ENCODE measurements at regions not wholly inside any gene's neighbourhood (a gene's known extent, or its start where the extent isn't known, plus 50 kb on each side); places are given as distances from the start of the nearest gene placed in this dataset.

DNA sequence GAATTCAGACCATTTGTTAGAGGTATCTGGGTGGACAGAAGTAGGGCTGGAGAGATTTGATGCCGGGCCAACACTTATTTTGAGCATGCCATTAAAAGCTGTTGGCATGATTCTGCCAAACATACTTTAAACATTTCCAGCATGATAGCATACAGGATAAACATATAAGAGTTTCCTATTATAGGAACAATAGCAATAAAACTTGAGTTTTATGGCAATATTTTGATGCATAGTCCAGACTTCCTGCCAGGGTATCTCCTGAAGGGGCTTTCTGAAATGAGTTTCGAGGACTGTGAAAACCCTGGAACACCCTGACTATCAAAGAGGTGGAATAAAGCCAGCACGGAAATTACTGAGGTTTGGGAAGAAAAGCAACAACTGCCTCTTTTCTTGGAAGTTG lies 1398.0 kb upstream of the NXPH2 start:
- Histone ChIP-seq H3K4me3 (ENCODE audit: low read length in 2 of 2) (no peak overlapping the region), H3K27me3 (ENCODE audit: control insufficient read depth in 2 of 2, insufficient read depth in 1 of 2, low read length in 1 of 2) (no peaks in the 10 kb centered on the region), H3K4me1 (ENCODE audit: control insufficient read depth in 2 of 2, insufficient read depth in 2 of 2, low read length in 2 of 2) (no peaks in the 10 kb centered on the region), H3K36me3 (ENCODE audit: control insufficient read depth in 2 of 2, insufficient read depth in 2 of 2, low read length in 1 of 2) (no peaks in the 10 kb centered on the region), H3K9me3 (ENCODE audit: control insufficient read depth in 2 of 2, insufficient read depth in 1 of 2, low read length in 1 of 2) (no peaks in the 10 kb centered on the region), H3K27ac (ENCODE audit: low read depth in 1 of 2, low read length in 1 of 2) (no peak overlapping the region)
- no peak for DNase-seq (ENCODE audit: low read depth in 6 of 9, low spot score in 9 of 9)
- WGBS: 64% methylated on average over 3 of the region's 3 CpGs

DNA sequence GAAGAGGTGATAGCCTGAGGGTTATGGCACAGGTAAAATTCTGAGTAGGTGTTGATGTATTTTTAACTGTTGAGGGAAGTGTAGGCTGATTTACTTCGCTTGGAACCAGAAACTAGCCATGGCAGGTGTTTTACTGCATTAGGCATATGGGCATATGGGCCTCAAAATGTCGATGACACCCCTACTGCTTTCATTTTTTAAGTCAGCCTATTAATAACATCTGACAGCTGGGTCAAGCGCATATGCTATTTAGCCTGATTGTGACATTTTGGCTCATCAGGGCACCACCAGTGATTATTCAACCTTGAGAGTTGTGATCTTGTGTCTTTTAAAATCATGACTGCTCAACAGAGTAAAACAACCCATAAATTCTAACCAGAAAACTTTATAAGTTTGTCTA lies 1396.9 kb upstream of the NXPH2 start:
- no peak overlapping the region for H3K4me3 ChIP-seq (ENCODE audit: low read length in 2 of 2)
- DNase-seq (ENCODE audit: low read depth in 6 of 9, low spot score in 9 of 9): no peak
- H3K9me3 ChIP-seq (ENCODE audit: control insufficient read depth in 2 of 2, insufficient read depth in 1 of 2, low read length in 1 of 2): no peaks in the 10 kb centered on the region
- no peaks in the 10 kb centered on the region for H3K27me3 ChIP-seq (ENCODE audit: control insufficient read depth in 2 of 2, insufficient read depth in 1 of 2, low read length in 1 of 2)
- H3K27ac ChIP-seq (ENCODE audit: low read depth in 1 of 2, low read length in 1 of 2): no peak overlapping the region
- no peaks in the 10 kb centered on the region for H3K36me3 ChIP-seq (ENCODE audit: control insufficient read depth in 2 of 2, insufficient read depth in 2 of 2, low read length in 1 of 2)
- no peaks in the 10 kb centered on the region for H3K4me1 ChIP-seq (ENCODE audit: control insufficient read depth in 2 of 2, insufficient read depth in 2 of 2, low read length in 2 of 2)
- 79% methylated on average over 3 of the region's 3 CpGs for WGBS

DNA sequence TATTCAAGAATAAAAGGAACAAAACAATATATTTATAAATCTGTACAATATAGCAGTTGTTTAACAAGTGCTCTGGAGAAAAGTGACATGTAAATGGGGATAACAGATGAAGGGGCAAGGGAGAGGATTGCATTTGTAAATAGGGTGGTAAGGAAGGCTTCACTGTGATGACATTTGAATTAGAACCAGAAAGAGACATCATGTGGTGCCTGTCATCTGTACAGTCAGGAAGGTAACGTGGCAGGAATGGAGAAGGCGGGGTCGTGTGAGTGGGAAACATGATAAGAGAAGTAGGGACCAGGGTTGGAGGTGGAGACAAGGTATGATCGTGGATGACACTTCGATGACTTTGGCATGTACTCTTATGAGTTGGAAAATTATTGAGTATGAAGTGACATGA lies 1393.6 kb upstream of the NXPH2 start:
- WGBS: 84% methylated on average over 5 of the region's 5 CpGs
- no peaks in the 10 kb centered on the region for H3K4me1 ChIP-seq (ENCODE audit: control insufficient read depth in 2 of 2, insufficient read depth in 2 of 2, low read length in 2 of 2)
- H3K4me3 ChIP-seq (ENCODE audit: low read length in 2 of 2): no peak overlapping the region
- H3K36me3 ChIP-seq (ENCODE audit: control insufficient read depth in 2 of 2, insufficient read depth in 2 of 2, low read length in 1 of 2): no peaks in the 10 kb centered on the region
- H3K27ac ChIP-seq (ENCODE audit: low read depth in 1 of 2, low read length in 1 of 2): no peak overlapping the region
- H3K9me3 ChIP-seq (ENCODE audit: control insufficient read depth in 2 of 2, insufficient read depth in 1 of 2, low read length in 1 of 2): no peaks in the 10 kb centered on the region
- H3K27me3 ChIP-seq (ENCODE audit: control insufficient read depth in 2 of 2, insufficient read depth in 1 of 2, low read length in 1 of 2): no peaks in the 10 kb centered on the region
- DNase-seq (ENCODE audit: low read depth in 6 of 9, low spot score in 9 of 9): no peak

DNA sequence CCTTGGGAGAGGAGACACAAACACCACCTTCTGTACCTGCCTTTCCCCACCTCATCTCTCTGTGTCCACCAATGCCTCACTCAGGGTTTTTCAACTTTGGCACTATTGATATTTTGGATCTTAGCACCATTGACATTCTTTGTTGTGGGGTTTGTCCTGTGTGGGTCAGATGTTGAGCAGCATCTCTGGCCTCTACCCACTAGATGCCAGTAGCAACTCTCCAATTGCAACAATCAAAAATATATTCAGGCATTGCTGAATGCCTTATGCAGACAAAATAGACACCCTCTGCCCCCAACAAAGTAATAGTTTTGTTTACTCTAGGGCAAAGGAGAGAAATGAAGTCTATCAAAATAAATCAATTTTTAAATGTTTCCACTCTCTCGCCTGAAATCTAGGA lies 1384.3 kb upstream of the NXPH2 start:
- no peak for DNase-seq (ENCODE audit: low read depth in 6 of 9, low spot score in 9 of 9)
- Histone ChIP-seq H3K27ac (ENCODE audit: low read depth in 1 of 2, low read length in 1 of 2) (no peak overlapping the region), H3K36me3 (ENCODE audit: control insufficient read depth in 2 of 2, insufficient read depth in 2 of 2, low read length in 1 of 2) (no peaks in the 10 kb centered on the region), H3K4me3 (ENCODE audit: low read length in 2 of 2) (no peak overlapping the region), H3K4me1 (ENCODE audit: control insufficient read depth in 2 of 2, insufficient read depth in 2 of 2, low read length in 2 of 2) (no peaks in the 10 kb centered on the region), H3K27me3 (ENCODE audit: control insufficient read depth in 2 of 2, insufficient read depth in 1 of 2, low read length in 1 of 2) (no peaks in the 10 kb centered on the region), H3K9me3 (ENCODE audit: control insufficient read depth in 2 of 2, insufficient read depth in 1 of 2, low read length in 1 of 2) (no peaks in the 10 kb centered on the region)
- 94% methylated on average over 1 of the region's 1 CpG for WGBS

DNA sequence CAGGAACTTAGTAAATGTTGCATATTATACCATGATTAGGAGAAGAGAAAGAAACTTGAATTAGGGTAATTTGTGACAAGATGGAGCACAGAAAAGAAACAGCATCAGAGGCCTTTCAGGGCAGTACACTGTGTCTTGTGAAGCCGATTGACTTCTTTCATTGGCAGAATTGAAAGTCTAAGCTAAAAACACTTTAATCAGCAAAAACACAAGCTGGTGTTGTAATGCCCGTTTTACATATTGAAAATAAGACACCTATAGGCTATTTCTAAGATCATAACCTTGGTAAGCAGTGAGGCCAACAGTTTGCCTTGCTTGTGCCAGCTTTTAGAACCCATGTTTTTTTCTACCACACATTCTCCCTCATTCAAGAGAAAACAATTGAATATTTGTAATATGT lies 1378.1 kb upstream of the NXPH2 start:
- Histone ChIP-seq H3K27ac (ENCODE audit: low read depth in 1 of 2, low read length in 1 of 2) (no peak overlapping the region), H3K4me3 (ENCODE audit: low read length in 2 of 2) (no peak overlapping the region), H3K4me1 (ENCODE audit: control insufficient read depth in 2 of 2, insufficient read depth in 2 of 2, low read length in 2 of 2) (no peaks in the 10 kb centered on the region), H3K9me3 (ENCODE audit: control insufficient read depth in 2 of 2, insufficient read depth in 1 of 2, low read length in 1 of 2) (no peaks in the 10 kb centered on the region), H3K27me3 (ENCODE audit: control insufficient read depth in 2 of 2, insufficient read depth in 1 of 2, low read length in 1 of 2) (no peaks in the 10 kb centered on the region), H3K36me3 (ENCODE audit: control insufficient read depth in 2 of 2, insufficient read depth in 2 of 2, low read length in 1 of 2) (no peaks in the 10 kb centered on the region)
- no peak for DNase-seq (ENCODE audit: low read depth in 6 of 9, low spot score in 9 of 9)
- 78% methylated on average over 2 of the region's 2 CpGs for WGBS

DNA sequence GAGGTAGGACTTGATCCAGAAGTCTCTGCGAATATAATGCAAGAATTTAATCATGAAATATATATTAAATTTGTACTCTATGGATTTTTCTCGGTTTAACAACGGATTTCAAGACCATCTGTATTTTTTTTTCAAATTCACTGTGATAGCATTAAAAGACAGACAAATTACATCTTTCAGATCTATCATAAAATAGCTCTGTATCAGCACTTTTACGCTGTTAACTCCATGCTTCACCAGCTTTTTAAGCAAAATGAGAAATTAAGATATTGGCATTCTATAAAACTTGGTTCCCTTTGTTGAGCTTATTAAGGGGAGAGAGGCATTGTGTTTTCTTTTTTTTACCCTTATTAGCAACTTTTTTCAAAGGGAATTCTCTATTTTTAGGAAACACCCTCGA lies 1377.6 kb upstream of the NXPH2 start:
- Histone ChIP-seq H3K27ac (ENCODE audit: low read depth in 1 of 2, low read length in 1 of 2) (no peak overlapping the region), H3K9me3 (ENCODE audit: control insufficient read depth in 2 of 2, insufficient read depth in 1 of 2, low read length in 1 of 2) (no peaks in the 10 kb centered on the region), H3K4me3 (ENCODE audit: low read length in 2 of 2) (no peak overlapping the region), H3K4me1 (ENCODE audit: control insufficient read depth in 2 of 2, insufficient read depth in 2 of 2, low read length in 2 of 2) (no peaks in the 10 kb centered on the region), H3K36me3 (ENCODE audit: control insufficient read depth in 2 of 2, insufficient read depth in 2 of 2, low read length in 1 of 2) (no peaks in the 10 kb centered on the region), H3K27me3 (ENCODE audit: control insufficient read depth in 2 of 2, insufficient read depth in 1 of 2, low read length in 1 of 2) (no peaks in the 10 kb centered on the region)
- WGBS: 67% methylated on average over 5 of the region's 5 CpGs
- no peak for DNase-seq (ENCODE audit: low read depth in 6 of 9, low spot score in 9 of 9)

DNA sequence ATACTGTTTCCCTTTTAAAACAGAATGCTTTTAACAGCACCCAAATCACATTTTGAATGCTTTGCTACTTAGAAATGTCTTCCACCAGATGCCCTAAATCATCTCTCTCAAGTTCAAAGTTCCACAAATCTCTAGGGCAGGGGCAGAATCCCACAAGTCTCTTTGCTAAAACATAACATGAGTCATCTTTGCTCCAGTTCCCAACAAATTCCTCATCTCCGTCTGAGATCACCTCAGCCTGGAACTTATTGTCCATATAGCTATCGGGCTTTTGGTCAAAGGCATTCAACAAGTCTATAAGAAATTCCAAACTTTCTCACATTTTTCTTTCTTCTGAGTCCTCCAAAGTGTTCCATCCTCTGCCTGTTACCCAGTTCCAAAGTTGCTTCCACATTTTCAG lies 1374.5 kb upstream of the NXPH2 start:
- no peak overlapping the region for H3K4me3 ChIP-seq (ENCODE audit: low read length in 2 of 2)
- no peak for DNase-seq (ENCODE audit: low read depth in 6 of 9, low spot score in 9 of 9)
- no peaks in the 10 kb centered on the region for H3K9me3 ChIP-seq (ENCODE audit: control insufficient read depth in 2 of 2, insufficient read depth in 1 of 2, low read length in 1 of 2)
- H3K27ac ChIP-seq (ENCODE audit: low read depth in 1 of 2, low read length in 1 of 2): no peak overlapping the region
- WGBS: 96% methylated on average over 2 of the region's 2 CpGs
- H3K4me1 ChIP-seq (ENCODE audit: control insufficient read depth in 2 of 2, insufficient read depth in 2 of 2, low read length in 2 of 2): no peaks in the 10 kb centered on the region
- no peaks in the 10 kb centered on the region for H3K27me3 ChIP-seq (ENCODE audit: control insufficient read depth in 2 of 2, insufficient read depth in 1 of 2, low read length in 1 of 2)
- H3K36me3 ChIP-seq (ENCODE audit: control insufficient read depth in 2 of 2, insufficient read depth in 2 of 2, low read length in 1 of 2): no peaks in the 10 kb centered on the region

DNA sequence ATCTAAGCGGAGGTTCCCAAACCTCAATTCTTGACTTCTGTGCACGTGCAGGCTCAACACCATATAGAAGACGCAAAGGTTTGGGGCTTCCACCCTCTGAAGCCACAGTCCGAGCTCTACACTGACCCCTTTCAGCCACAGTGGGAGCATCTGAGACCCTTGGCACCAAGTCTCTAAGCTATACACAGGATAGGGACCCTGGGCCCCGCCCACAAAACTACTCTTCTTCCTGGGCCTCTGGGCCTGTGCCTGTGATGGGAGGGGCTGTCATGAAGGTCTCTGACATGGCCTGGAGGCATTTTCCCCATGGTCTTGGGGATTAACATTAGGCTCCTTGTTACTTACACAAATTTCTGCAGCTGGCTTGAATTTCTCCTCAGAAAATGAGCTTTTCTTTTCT lies 1374.1 kb upstream of the NXPH2 start:
- DNase-seq (ENCODE audit: low read depth in 6 of 9, low spot score in 9 of 9): no peak
- no peaks in the 10 kb centered on the region for H3K9me3 ChIP-seq (ENCODE audit: control insufficient read depth in 2 of 2, insufficient read depth in 1 of 2, low read length in 1 of 2)
- 80% methylated on average over 5 of the region's 5 CpGs for WGBS

DNA sequence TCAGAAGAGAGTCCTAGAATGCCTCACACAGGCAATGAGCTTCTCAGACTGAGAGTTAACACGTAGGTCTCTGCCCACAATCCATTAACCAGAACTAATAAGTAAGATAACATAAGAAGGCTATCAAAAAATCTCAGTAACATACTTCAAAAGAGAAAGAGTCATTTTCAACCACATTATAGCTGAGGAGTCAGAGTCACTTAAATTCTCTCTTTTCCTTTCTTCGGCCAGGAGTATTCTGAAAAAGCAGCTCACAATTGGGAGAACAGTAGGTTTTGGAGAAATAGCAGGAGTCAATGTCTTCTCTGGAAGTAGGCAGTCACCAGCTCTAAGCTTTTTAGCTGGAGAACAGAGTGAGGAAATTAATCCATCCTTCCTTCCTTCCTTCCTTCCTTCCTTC lies 1364.4 kb upstream of the NXPH2 start:
- no peaks in the 10 kb centered on the region for H3K36me3 ChIP-seq (ENCODE audit: control insufficient read depth in 2 of 2, insufficient read depth in 2 of 2, low read length in 1 of 2)
- WGBS: 89% methylated on average over 2 of the region's 2 CpGs
- DNase-seq (ENCODE audit: low read depth in 6 of 9, low spot score in 9 of 9): no peak
- no peaks in the 10 kb centered on the region for H3K27me3 ChIP-seq (ENCODE audit: control insufficient read depth in 2 of 2, insufficient read depth in 1 of 2, low read length in 1 of 2)
- H3K27ac ChIP-seq (ENCODE audit: low read depth in 1 of 2, low read length in 1 of 2): no peak overlapping the region
- no peaks in the 10 kb centered on the region for H3K9me3 ChIP-seq (ENCODE audit: control insufficient read depth in 2 of 2, insufficient read depth in 1 of 2, low read length in 1 of 2)
- no peak overlapping the region for H3K4me3 ChIP-seq (ENCODE audit: low read length in 2 of 2)
- no peaks in the 10 kb centered on the region for H3K4me1 ChIP-seq (ENCODE audit: control insufficient read depth in 2 of 2, insufficient read depth in 2 of 2, low read length in 2 of 2)

More for the DNA sequence above, 1374.1 kb upstream of the NXPH2 start:
- H3K27ac ChIP-seq (ENCODE audit: low read depth in 1 of 2, low read length in 1 of 2): no peak overlapping the region
- no peak overlapping the region for H3K4me3 ChIP-seq (ENCODE audit: low read length in 2 of 2)
- no peaks in the 10 kb centered on the region for H3K27me3 ChIP-seq (ENCODE audit: control insufficient read depth in 2 of 2, insufficient read depth in 1 of 2, low read length in 1 of 2)
- no peaks in the 10 kb centered on the region for H3K4me1 ChIP-seq (ENCODE audit: control insufficient read depth in 2 of 2, insufficient read depth in 2 of 2, low read length in 2 of 2)
- H3K36me3 ChIP-seq (ENCODE audit: control insufficient read depth in 2 of 2, insufficient read depth in 2 of 2, low read length in 1 of 2): no peaks in the 10 kb centered on the region

DNA sequence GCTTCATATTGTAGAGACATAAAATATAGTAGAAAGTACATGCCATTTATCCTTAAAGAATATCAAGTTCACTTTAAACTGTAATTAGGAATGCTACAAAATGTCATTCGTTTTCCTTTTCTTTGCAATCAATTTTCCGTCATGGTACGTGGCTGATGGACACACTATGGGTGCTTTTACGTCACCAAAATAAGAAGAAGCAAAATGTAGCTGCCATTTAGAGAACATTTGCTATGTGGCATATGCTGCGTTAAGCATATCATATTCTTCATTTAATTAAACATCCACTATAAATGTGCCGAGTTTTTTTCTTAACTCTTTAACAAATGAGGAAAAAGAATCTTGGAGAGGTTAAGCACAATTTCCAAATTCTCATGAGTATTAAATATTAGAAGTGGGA lies 1358.5 kb upstream of the NXPH2 start:
- Histone ChIP-seq H3K4me3 (ENCODE audit: low read length in 2 of 2) (no peak overlapping the region), H3K4me1 (ENCODE audit: control insufficient read depth in 2 of 2, insufficient read depth in 2 of 2, low read length in 2 of 2) (no peaks in the 10 kb centered on the region), H3K27ac (ENCODE audit: low read depth in 1 of 2, low read length in 1 of 2) (no peak overlapping the region), H3K36me3 (ENCODE audit: control insufficient read depth in 2 of 2, insufficient read depth in 2 of 2, low read length in 1 of 2) (no peaks in the 10 kb centered on the region), H3K9me3 (ENCODE audit: control insufficient read depth in 2 of 2, insufficient read depth in 1 of 2, low read length in 1 of 2) (no peaks in the 10 kb centered on the region), H3K27me3 (ENCODE audit: control insufficient read depth in 2 of 2, insufficient read depth in 1 of 2, low read length in 1 of 2) (no peaks in the 10 kb centered on the region)
- WGBS: 93% methylated on average over 6 of the region's 6 CpGs
- DNase-seq (ENCODE audit: low read depth in 6 of 9, low spot score in 9 of 9): no peak

Measured in thymus (tissue), 11 donors.